Osteoblast (primary cell): ENCODE measurements at regions not wholly inside any gene's neighbourhood (a gene's known extent, or its start where the extent isn't known, plus 50 kb on each side); places are given as distances from the start of the nearest gene placed in this dataset.
"Not testable (repeated sequence)": the region's sequence is repeated elsewhere in the genome, so short reads cannot be mapped to it uniquely, and the experiment has no call there.

Experiments used
- DNase-seq: peaks from one replicate; pipeline ENCODE4 v3.0.0; 2011; ENCODE audit warnings: low spot score, mixed read lengths; ENCODE audit not compliant: insufficient read length; ENCODE audit errors: missing footprints
- H2AFZ ChIP-seq: 2 replicates; pipeline ENCODE4 v1.6.0; 2011; ENCODE audit warnings: mild to moderate bottlenecking, low read length
- H3K27ac ChIP-seq: 2 replicates; pipeline ENCODE4 v1.5.1; 2011; ENCODE audit warnings: mild to moderate bottlenecking, low read depth, low read length, moderate library complexity
- H3K27me3 ChIP-seq: 2 replicates; pipeline ENCODE4 v1.6.0; 2012; ENCODE audit warnings: mild to moderate bottlenecking, control low read depth, inconsistent platforms, low read length, moderate library complexity; ENCODE audit not compliant: insufficient read depth
- H3K36me3 ChIP-seq: 2 replicates; pipeline ENCODE4 v1.5.1; 2011; ENCODE audit warnings: mild to moderate bottlenecking, low read length, control low read depth, moderate library complexity; ENCODE audit not compliant: insufficient read depth
- H3K4me1 ChIP-seq: 2 replicates; pipeline ENCODE4 v1.5.1; 2011; ENCODE audit warnings: mild to moderate bottlenecking, low read length, control low read depth, moderate library complexity; ENCODE audit not compliant: insufficient read depth
- H3K4me2 ChIP-seq: 2 replicates; pipeline ENCODE4 v1.6.0; 2011; ENCODE audit warnings: mild to moderate bottlenecking, low read length; ENCODE audit not compliant: insufficient read depth
- H3K4me3 ChIP-seq: fragments of 200-600 bp; sonication (generic); 3 replicates; pipeline ENCODE4 v1.5.1; 2012; ENCODE audit warnings: mild to moderate bottlenecking, low read length, inconsistent platforms; ENCODE audit not compliant: insufficient read depth
- H3K79me2 ChIP-seq: 2 replicates; pipeline ENCODE4 v1.6.0; 2012; ENCODE audit warnings: mild to moderate bottlenecking, low read length, control low read depth, inconsistent platforms; ENCODE audit not compliant: insufficient read depth
- H3K9me3 ChIP-seq: 2 replicates; pipeline ENCODE4 v1.5.1; 2011; ENCODE audit warnings: low read depth, low read length, control low read depth
- H4K20me1 ChIP-seq: 2 replicates; pipeline ENCODE4 v1.6.0; 2012; ENCODE audit warnings: mild to moderate bottlenecking, low read length, control low read depth; ENCODE audit not compliant: insufficient read depth
- CTCF ChIP-seq: IDR thresholded peaks from 2 replicates; pipeline ENCODE4 v1.5.1; 2011; ENCODE audit warnings: mild to moderate bottlenecking, low read depth, low read length, moderate library complexity; ENCODE audit errors: extremely low read depth

DNA sequence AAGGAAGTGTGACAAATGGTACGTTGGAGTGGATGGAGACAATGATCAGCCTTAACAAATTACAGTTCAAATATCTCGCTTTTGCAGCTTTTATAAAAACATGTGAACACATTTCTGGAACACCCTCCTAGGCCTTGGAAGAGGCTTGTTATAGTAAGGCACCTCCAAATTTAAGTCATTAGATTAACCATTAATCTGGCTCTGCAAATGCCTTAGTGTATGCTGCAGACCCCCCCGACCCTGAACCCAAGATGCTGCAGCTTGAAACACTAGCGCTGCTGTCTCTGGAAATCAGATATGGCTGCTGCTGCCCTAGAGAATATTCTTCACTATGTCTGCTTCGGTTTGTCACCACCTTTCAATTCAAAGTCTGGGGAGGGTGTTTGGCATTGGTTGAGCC is 196.4 kb downstream of the MIS18A start:
- H2AFZ ChIP-seq = no peak overlapping the region
- DNase-seq = no peak
- H3K4me3 ChIP-seq = no peak overlapping the region
- H3K27me3 ChIP-seq = no peaks in the 10 kb centered on the region
- H3K79me2 ChIP-seq = no peaks in the 10 kb centered on the region
- no peak for TF ChIP-seq CTCF
- H3K4me2 ChIP-seq = no peak overlapping the region
- H4K20me1 ChIP-seq = no peaks in the 10 kb centered on the region
- H3K27ac ChIP-seq = no peak overlapping the region
- H3K36me3 ChIP-seq = no peaks in the 10 kb centered on the region
- no peaks in the 10 kb centered on the region for H3K4me1 ChIP-seq
- no peaks in the 10 kb centered on the region for H3K9me3 ChIP-seq

GRCh38 chr21:32073593-32073992 is 200.8 kb downstream of the HUNK start:
- no peak overlapping the region for H3K4me2 ChIP-seq
- H2AFZ ChIP-seq = no peak overlapping the region
- H3K9me3 ChIP-seq = no peaks in the 10 kb centered on the region
- no peak for DNase-seq
- no peaks in the 10 kb centered on the region for H4K20me1 ChIP-seq
- TF ChIP-seq CTCF = no peak
- no peaks in the 10 kb centered on the region for H3K79me2 ChIP-seq
- no peaks in the 10 kb centered on the region for H3K4me1 ChIP-seq
- H3K27me3 ChIP-seq = no peaks in the 10 kb centered on the region
- H3K27ac ChIP-seq = no peak overlapping the region
- H3K36me3 ChIP-seq = no peaks in the 10 kb centered on the region
- H3K4me3 ChIP-seq = no peak overlapping the region

GRCh38 chr21:32073190-32073589 is 200.4 kb downstream of the HUNK start:
- Histone ChIP-seq H3K36me3 (no peaks in the 10 kb centered on the region), H3K9me3 (no peaks in the 10 kb centered on the region), H3K4me2 (no peak overlapping the region), H2AFZ (no peak overlapping the region), H3K4me3 (no peak overlapping the region), H3K79me2 (no peaks in the 10 kb centered on the region), H3K4me1 (no peaks in the 10 kb centered on the region), H3K27me3 (no peaks in the 10 kb centered on the region), H3K27ac (no peak overlapping the region), H4K20me1 (no peaks in the 10 kb centered on the region)
- TF ChIP-seq CTCF = no peak
- no peak for DNase-seq

GRCh38 chr21:32071620-32072019 is 198.8 kb downstream of the HUNK start:
- not testable (repeated sequence) for H3K4me1 ChIP-seq, H3K79me2 ChIP-seq, H3K36me3 ChIP-seq, H3K9me3 ChIP-seq, H2AFZ ChIP-seq, H3K4me2 ChIP-seq, H3K27me3 ChIP-seq, H3K27ac ChIP-seq, DNase-seq, H4K20me1 ChIP-seq, H3K4me3 ChIP-seq
